ENCODE measurements at regions not wholly inside any gene's neighbourhood (a gene's known extent, or its start where the extent isn't known, plus 50 kb on each side); places are given as distances from the start of the nearest gene placed in this dataset.

DNA sequence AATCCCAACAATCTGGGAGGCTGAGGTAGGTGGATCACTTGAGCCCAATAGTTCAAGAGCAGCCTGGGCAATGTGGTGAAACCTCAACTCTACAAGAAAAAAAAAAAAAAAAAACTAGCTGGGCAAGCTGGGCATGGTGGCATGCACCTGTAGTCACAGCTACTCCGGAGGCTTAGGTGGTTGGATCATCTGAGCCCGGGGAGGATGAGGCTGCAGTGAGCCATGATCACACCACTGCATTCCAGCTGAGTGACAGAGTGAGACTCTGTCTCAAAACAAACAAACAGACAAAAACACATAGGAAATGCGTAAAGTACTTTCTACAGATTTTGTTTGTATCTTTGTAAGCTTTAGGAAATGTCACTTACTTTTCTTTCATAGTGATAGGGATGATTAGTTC is 307.2 kb upstream of the NR3C2 start:
- no peak for DNase-seq
- no TSS peak for BruUV-seq (replicated peaks)
- Histone ChIP-seq H3K4me3 (ENCODE audit: low read depth, low read length) (no peak overlapping the region), H3K4me1 (no peaks in the 10 kb centered on the region), H3K9me3 (no peaks in the 10 kb centered on the region), H3K27me3 (replicated peaks; ENCODE audit: control insufficient read depth, insufficient read depth, low read length) (no peaks in the 10 kb centered on the region), H3K36me3 (ENCODE audit: control insufficient read depth, insufficient read depth, low read length) (no peaks in the 10 kb centered on the region)
- no peaks in the 10 kb centered on the region for H3K27me3 Mint-ChIP-seq (ENCODE audit: insufficient read depth, unreplicated experiment)
- no peak for TF ChIP-seq CTCF (IDR thresholded peaks at IDR 0.05; ENCODE audit: insufficient read depth in 1 of 2, low read depth in 1 of 2, low read length in 1 of 2, severe bottlenecking in 1 of 2, unreplicated experiment in 1 of 2)
- no peak overlapping the region for H3K4me3 Mint-ChIP-seq (ENCODE audit: unreplicated experiment)
- ChIA-PET POLR2A (no interaction called here), CTCF (no interaction called here)
- intact Hi-C loops (cut with micrococcal nuclease; ENCODE audit: unreplicated experiment): no loop called here
- no peak overlapping the region for H3K27ac Mint-ChIP-seq (ENCODE audit: unreplicated experiment)
- no peaks in the 10 kb centered on the region for H3K9me3 Mint-ChIP-seq (ENCODE audit: unreplicated experiment)
- no peaks in the 10 kb centered on the region for H3K4me1 Mint-ChIP-seq (ENCODE audit: low read depth, unreplicated experiment)
- H3K36me3 Mint-ChIP-seq (ENCODE audit: insufficient read depth, unreplicated experiment): no peaks in the 10 kb centered on the region

- H3K36me3 ChIP-seq (ENCODE audit: control insufficient read depth, insufficient read depth, low read length): no peaks in the 10 kb centered on the region
- Mint-ChIP-seq H3K4me3 (ENCODE audit: unreplicated experiment) (no peak overlapping the region), H3K9me3 (ENCODE audit: unreplicated experiment) (no peaks in the 10 kb centered on the region), H3K36me3 (ENCODE audit: insufficient read depth, unreplicated experiment) (no peaks in the 10 kb centered on the region), H3K27me3 (ENCODE audit: insufficient read depth, unreplicated experiment) (no peaks in the 10 kb centered on the region), H3K4me1 (ENCODE audit: low read depth, unreplicated experiment) (no peaks in the 10 kb centered on the region), H3K27ac (ENCODE audit: unreplicated experiment) (no peak overlapping the region)
- intact Hi-C loops (cut with micrococcal nuclease; ENCODE audit: unreplicated experiment): no loop called here
- no peak for DNase-seq
- CTCF ChIA-PET: no interaction called here
- POLR2A ChIA-PET: no interaction called here
- no peaks in the 10 kb centered on the region for H3K4me1 ChIP-seq
- no peaks in the 10 kb centered on the region for H3K27me3 ChIP-seq (replicated peaks; ENCODE audit: control insufficient read depth, insufficient read depth, low read length)
- H3K9me3 ChIP-seq: no peaks in the 10 kb centered on the region
- no peak overlapping the region for H3K4me3 ChIP-seq (ENCODE audit: low read depth, low read length)
- no TSS peak for BruUV-seq (replicated peaks)
- TF ChIP-seq CTCF (IDR thresholded peaks at IDR 0.05; ENCODE audit: insufficient read depth in 1 of 2, low read depth in 1 of 2, low read length in 1 of 2, severe bottlenecking in 1 of 2, unreplicated experiment in 1 of 2): no peak
These were observed 305.6 kb upstream of the NR3C2 start for GRCh38 chr4:148747721-148748268.

GRCh38 chr4:148740701-148741100 is 298.5 kb upstream of the NR3C2 start:
- peaks cover 2% of the 10 kb centered on the region for H3K27me3 Mint-ChIP-seq (ENCODE audit: insufficient read depth, unreplicated experiment)
- no peaks in the 10 kb centered on the region for H3K9me3 ChIP-seq
- H3K27ac Mint-ChIP-seq (ENCODE audit: unreplicated experiment): no peak overlapping the region
- no peak for TF ChIP-seq CTCF (IDR thresholded peaks at IDR 0.05; ENCODE audit: insufficient read depth in 1 of 2, low read depth in 1 of 2, low read length in 1 of 2, severe bottlenecking in 1 of 2, unreplicated experiment in 1 of 2)
- no peak overlapping the region for H3K4me3 ChIP-seq (ENCODE audit: low read depth, low read length)
- BruUV-seq (replicated peaks): no TSS peak
- H3K9me3 Mint-ChIP-seq (ENCODE audit: unreplicated experiment): no peaks in the 10 kb centered on the region
- no peaks in the 10 kb centered on the region for H3K4me1 ChIP-seq
- no peak overlapping the region for H3K4me3 Mint-ChIP-seq (ENCODE audit: unreplicated experiment)
- H3K27me3 ChIP-seq (replicated peaks; ENCODE audit: control insufficient read depth, insufficient read depth, low read length): no peaks in the 10 kb centered on the region
- POLR2A ChIA-PET: no interaction called here
- no peaks in the 10 kb centered on the region for H3K4me1 Mint-ChIP-seq (ENCODE audit: low read depth, unreplicated experiment)
- H3K36me3 Mint-ChIP-seq (ENCODE audit: insufficient read depth, unreplicated experiment): no peaks in the 10 kb centered on the region
- intact Hi-C loops (cut with micrococcal nuclease; ENCODE audit: unreplicated experiment): no loop called here
- DNase-seq: no peak
- CTCF ChIA-PET: no interaction called here
- H3K36me3 ChIP-seq (ENCODE audit: control insufficient read depth, insufficient read depth, low read length): no peaks in the 10 kb centered on the region
